ENCODE measurements at regions not wholly inside any gene's neighbourhood (a gene's known extent, or its start where the extent isn't known, plus 50 kb on each side); places are given as distances from the start of the nearest gene placed in this dataset.

- Histone ChIP-seq H3K36me3 (ENCODE audit: control insufficient read depth, insufficient read depth, low read length) (no peaks in the 10 kb centered on the region), H3K79me1 (ENCODE audit: low read depth in 1 of 2, low read length in 2 of 2) (no peaks in the 10 kb centered on the region), H2BK15ac (ENCODE audit: low read depth, low read length) (no peak overlapping the region), H3K4me3 (ENCODE audit: insufficient read depth, low read depth, low read length) (no peak overlapping the region), H3K9me3 (ENCODE audit: control insufficient read depth, insufficient read depth, low read length) (peaks cover 17% of the 10 kb centered on the region), H3K9me1 (ENCODE audit: insufficient read depth, low read length) (no peaks in the 10 kb centered on the region), H2BK20ac (ENCODE audit: low read depth, low read length) (no peak overlapping the region), H3K27me3 (ENCODE audit: control insufficient read depth, insufficient read depth, low read length) (no peaks in the 10 kb centered on the region), H2BK120ac (ENCODE audit: low read depth, low read length) (no peak overlapping the region), H4K91ac (ENCODE audit: insufficient read depth, low read depth, low read length) (no peak overlapping the region), H3K18ac (ENCODE audit: low read depth, low read length) (no peak overlapping the region), H4K20me1 (ENCODE audit: insufficient read depth, low read length) (no peaks in the 10 kb centered on the region), H3K4ac (ENCODE audit: low read depth, low read length) (no peak overlapping the region), H3K23ac (ENCODE audit: low read depth, low read length) (no peak overlapping the region), H3K56ac (ENCODE audit: extremely low read depth, insufficient read depth, low read length) (no peak overlapping the region), H3K14ac (replicated peaks; ENCODE audit: low read depth, low read length) (no peak overlapping the region), H3K4me2 (ENCODE audit: low read depth, low read length) (no peak overlapping the region), H4K8ac (ENCODE audit: low read depth in 2 of 2, low read length in 2 of 2) (no peak overlapping the region), H4K5ac (ENCODE audit: low read depth, low read length) (no peak overlapping the region), H2AK5ac (ENCODE audit: low read depth, low read length) (no peak overlapping the region), H2AFZ (replicated peaks; ENCODE audit: low read length, poor library complexity) (no peak overlapping the region), H3K4me1 (ENCODE audit: control insufficient read depth, insufficient read depth, low read length) (no peaks in the 10 kb centered on the region), H2BK5ac (ENCODE audit: low read depth, low read length, poor library complexity, severe bottlenecking) (no peak overlapping the region), H3K9ac (ENCODE audit: low read depth, low read length) (no peak overlapping the region), H3K27ac (ENCODE audit: insufficient read depth, low read length) (no peak overlapping the region), H2AK9ac (replicated peaks; ENCODE audit: low read depth, low read length, poor library complexity) (no peak overlapping the region)
- ChIA-PET CTCF (no interaction called here), POLR2A (ENCODE audit: unreplicated experiment) (no interaction called here)
- no peak for TF ChIP-seq CHD1 (IDR thresholded peaks at IDR 0.05; ENCODE audit: low read depth, low read length)
- TF ChIP-seq CEBPB (IDR thresholded peaks at IDR 0.05; ENCODE audit: low read depth, low read length) = no peak
- TF ChIP-seq NFE2L2 (IDR thresholded peaks at IDR 0.05; ENCODE audit: low read depth, low read length) = no peak
- TF ChIP-seq ELK1 (IDR thresholded peaks at IDR 0.05; ENCODE audit: borderline replicate concordance, low read depth, low read length) = no peak
- no peak for TF ChIP-seq CTCF (conservative IDR thresholded peaks at IDR 0.05; ENCODE audit: low read depth, low read length)
- DNase-seq (no peak), ATAC-seq (ENCODE audit: low read depth) (no peak)
- in situ Hi-C loops (cut with MboI; ENCODE audit: low sequenced_read_pairs) = no loop called here
- no TSS peak for BruUV-seq (replicated peaks)
- WGBS, 2 experiments (ENCODE audit: extremely low coverage in 2 of 2, insufficient read length in 1 of 2) = 65% methylated on average over 6 of the region's 14 CpGs; no CpG with 5 or more reads in 1 of the 2 experiments
- intact Hi-C loops (cut with micrococcal nuclease) = no loop called here
- dilution Hi-C loops (cut with HindIII; ENCODE audit: low sequenced_read_pairs, unreplicated experiment) = no loop called here
Measured at GRCh38 chr6:19210849-19211590, 626.1 kb upstream of the ID4 start.

Data from IMR-90 (cell line).